B cell (primary cell): ENCODE measurements at regions not wholly inside any gene's neighbourhood (a gene's known extent, or its start where the extent isn't known, plus 50 kb on each side); places are given as distances from the start of the nearest gene placed in this dataset.
"Not testable (repeated sequence)": the region's sequence is repeated elsewhere in the genome, so short reads cannot be mapped to it uniquely, and the experiment has no call there.

Experiments used
- ATAC-seq: fragments of 200-7000 bp; cut with Tn5 transposase; one replicate; pipeline ENCODE4 v1.10.0; 2021; ENCODE audit warnings: low read depth, mild to moderate bottlenecking, moderate number of reproducible peaks, moderate library complexity
- CTCF ChIA-PET: fragments of 350-600 bp; sonication (Branson Sonifier 250); formaldehyde crosslinking; loops from one replicate; lab custom pipeline; 2021; ENCODE audit warnings: antibody characterized with exemption, inconsistent platforms; lab: Charles Lee
- POLR2A ChIA-PET: fragments of 350-600 bp; sonication (Branson Sonifier 250); formaldehyde crosslinking; loops from one replicate; lab custom pipeline; 2021; ENCODE audit warnings: antibody characterized with exemption; lab: Charles Lee
- DNase-seq: peaks from one replicate; pipeline ENCODE4 v3.0.0; 2013
- H2AFZ ChIP-seq: 2 replicates; pipeline ENCODE4 v1.6.1; 2012; ENCODE audit warnings: mild to moderate bottlenecking, low read depth, low read length; ENCODE audit not compliant: insufficient read depth, poor library complexity, severe bottlenecking
- H3K27ac ChIP-seq, 2 donors: 1 replicate in 1 of 2; 2 replicates in 1 of 2; pipeline ENCODE4 v1.5.1; 2012 to 2013; ENCODE audit warnings: low read length in 2 of 2, mild to moderate bottlenecking in 2 of 2, moderate library complexity in 1 of 2
- H3K27me3 ChIP-seq, 4 experiments: fragments of 200-600 bp in 1 of 4; sonication (generic) in 1 of 4; replicated peaks in 1 of 4; 1 replicate in 2 of 4; 2 replicates in 2 of 4; pipeline versions ENCODE4 v1.6.1 to v1.7.0; 2013 to 2016; ENCODE audit warnings: low read length in 3 of 4, mild to moderate bottlenecking in 2 of 4, mixed read lengths in 1 of 4, moderate library complexity in 1 of 4; ENCODE audit not compliant: insufficient read depth in 4 of 4, control insufficient read depth in 3 of 4; ENCODE audit errors: control extremely low read depth in 1 of 4
- H3K36me3 ChIP-seq, 2 experiments: replicated peaks in 1 of 2; 1 replicate in 1 of 2; 2 replicates in 1 of 2; pipeline versions ENCODE4 v1.6.1 to v1.7.1; 2013; ENCODE audit warnings: low read length in 1 of 2; ENCODE audit not compliant: insufficient read depth in 2 of 2, control insufficient read depth in 1 of 2; ENCODE audit errors: control extremely low read depth in 1 of 2, extremely low read depth in 1 of 2
- H3K4me1 ChIP-seq, 2 donors: fragments of 200-600 bp in 1 of 2; sonication (generic) in 1 of 2; 1 replicate in 1 of 2; 2 replicates in 1 of 2; pipeline versions ENCODE4 v1.5.1 to v1.6.1; 2013 to 2017; ENCODE audit warnings: low read length in 2 of 2; ENCODE audit not compliant: control insufficient read depth in 2 of 2, insufficient read depth in 2 of 2
- H3K4me2 ChIP-seq: replicated peaks from 2 replicates; pipeline ENCODE3; 2012; ENCODE audit warnings: mild to moderate bottlenecking, low read depth, low read length; ENCODE audit not compliant: poor library complexity, severe bottlenecking
- H3K4me3 ChIP-seq, 5 experiments: fragments of 200-600 bp in 1 of 5; sonication (generic) in 1 of 5; 1 replicate in 3 of 5; 2 replicates in 2 of 5; pipeline versions ENCODE4 v1.5.1 to v1.7.0; 2011 to 2016; ENCODE audit warnings: low read length in 4 of 5, mild to moderate bottlenecking in 4 of 5, low read depth in 2 of 5, control low read depth in 1 of 5, moderate library complexity in 1 of 5; ENCODE audit not compliant: insufficient read depth in 1 of 5; ENCODE audit errors: control extremely low read depth in 1 of 5, extremely low read depth in 1 of 5
- H3K79me2 ChIP-seq: fragments of 200-600 bp; sonication (generic); one replicate; pipeline ENCODE4 v1.6.0; 2016; ENCODE audit warnings: low read length; ENCODE audit not compliant: control insufficient read depth, insufficient read depth
- H3K9ac ChIP-seq: fragments of 200-600 bp; sonication (generic); 2 replicates; pipeline ENCODE4 v1.6.1; 2017; ENCODE audit warnings: mild to moderate bottlenecking, low read length, moderate library complexity
- H3K9me3 ChIP-seq, 3 donors: one replicate each; pipeline versions ENCODE4 v1.6.1 to v1.7.1; 2013; ENCODE audit warnings: low read length in 2 of 3; ENCODE audit not compliant: control insufficient read depth in 2 of 3, insufficient read depth in 1 of 3; ENCODE audit errors: control extremely low read depth in 1 of 3
- H4K20me1 ChIP-seq: 2 replicates; pipeline ENCODE4 v1.6.0; 2012; ENCODE audit warnings: mild to moderate bottlenecking, low read length; ENCODE audit not compliant: insufficient read depth, control insufficient read depth, poor library complexity, severe bottlenecking
- H3K27ac Mint-ChIP-seq: one replicate; pipeline ENCODE4 v1.8.0; 2021; ENCODE audit warnings: mixed read lengths
- H3K27me3 Mint-ChIP-seq: one replicate; pipeline ENCODE4 v1.8.0; 2021; ENCODE audit warnings: mixed read lengths
- H3K4me1 Mint-ChIP-seq: one replicate; pipeline ENCODE4 v1.8.0; 2021; ENCODE audit warnings: mixed read lengths
- H3K4me3 Mint-ChIP-seq: one replicate; pipeline ENCODE4 v1.8.0; 2021; ENCODE audit warnings: mixed read lengths
- H3K9me3 Mint-ChIP-seq: one replicate; pipeline ENCODE4 v1.8.0; 2022; ENCODE audit warnings: mixed read lengths; ENCODE audit not compliant: insufficient read depth
- EZH2 ChIP-seq: IDR thresholded peaks from 2 replicates; pipeline ENCODE4 v1.6.1; 2012; ENCODE audit warnings: borderline replicate concordance, low read depth, mild to moderate bottlenecking, moderate library complexity, low read length; ENCODE audit not compliant: insufficient read depth, poor library complexity, severe bottlenecking
- WGBS: methylation state at CpG from one replicate; pipeline ENCODE4 v1.1.5; 2013; ENCODE audit warnings: missing lambda C conversion rate; ENCODE audit not compliant: insufficient coverage; 5-methylcytosine and 5-hydroxymethylcytosine counted together
- intact Hi-C: fragments of 100-400 bp; cut with micrococcal nuclease; formaldehyde crosslinking; loops from one replicate; pipeline ENCODE4 v1.10.0; 2022
- TF ChIP-seq, protein P1 (sequence below): fragments of 200-600 bp; IDR thresholded peaks from one replicate; pipeline ENCODE4 v1.8.0; 2022; ENCODE audit warnings: antibody characterized with exemption, mild to moderate bottlenecking

- H4K20me1 ChIP-seq, result no peaks in the 10 kb centered on the region
- H3K4me1 Mint-ChIP-seq, result no peaks in the 10 kb centered on the region
- no peaks in the 10 kb centered on the region for H3K4me1 ChIP-seq
- TF ChIP-seq, protein P1, sequence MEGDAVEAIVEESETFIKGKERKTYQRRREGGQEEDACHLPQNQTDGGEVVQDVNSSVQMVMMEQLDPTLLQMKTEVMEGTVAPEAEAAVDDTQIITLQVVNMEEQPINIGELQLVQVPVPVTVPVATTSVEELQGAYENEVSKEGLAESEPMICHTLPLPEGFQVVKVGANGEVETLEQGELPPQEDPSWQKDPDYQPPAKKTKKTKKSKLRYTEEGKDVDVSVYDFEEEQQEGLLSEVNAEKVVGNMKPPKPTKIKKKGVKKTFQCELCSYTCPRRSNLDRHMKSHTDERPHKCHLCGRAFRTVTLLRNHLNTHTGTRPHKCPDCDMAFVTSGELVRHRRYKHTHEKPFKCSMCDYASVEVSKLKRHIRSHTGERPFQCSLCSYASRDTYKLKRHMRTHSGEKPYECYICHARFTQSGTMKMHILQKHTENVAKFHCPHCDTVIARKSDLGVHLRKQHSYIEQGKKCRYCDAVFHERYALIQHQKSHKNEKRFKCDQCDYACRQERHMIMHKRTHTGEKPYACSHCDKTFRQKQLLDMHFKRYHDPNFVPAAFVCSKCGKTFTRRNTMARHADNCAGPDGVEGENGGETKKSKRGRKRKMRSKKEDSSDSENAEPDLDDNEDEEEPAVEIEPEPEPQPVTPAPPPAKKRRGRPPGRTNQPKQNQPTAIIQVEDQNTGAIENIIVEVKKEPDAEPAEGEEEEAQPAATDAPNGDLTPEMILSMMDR, result no peak
- TF ChIP-seq EZH2, result no peak
- DNase-seq, result no peak
- H3K27me3 ChIP-seq, result peaks cover 0 to 9% (median 0%) of the 10 kb centered on the region in 4 experiments
- H3K4me3 Mint-ChIP-seq, result no peak overlapping the region
- H3K4me3 ChIP-seq, result no peak overlapping the region
- no peaks in the 10 kb centered on the region for H3K27me3 Mint-ChIP-seq
- ATAC-seq, result no peak
- H3K9ac ChIP-seq, result no peak overlapping the region
- intact Hi-C loops, result no loop called here
- H3K36me3 ChIP-seq, result no peaks in the 10 kb centered on the region
- no peak overlapping the region for H2AFZ ChIP-seq
- H3K27ac Mint-ChIP-seq, result no peak overlapping the region
- H3K9me3 Mint-ChIP-seq, result no peaks in the 10 kb centered on the region
- no peak overlapping the region for H3K27ac ChIP-seq
- CTCF ChIA-PET, result no interaction called here
- H3K4me2 ChIP-seq, result no peak overlapping the region
- no peaks in the 10 kb centered on the region for H3K79me2 ChIP-seq
- H3K9me3 ChIP-seq, result no peaks in the 10 kb centered on the region
- POLR2A ChIA-PET, result no interaction called here
These were observed 153.9 kb upstream of the STK26 start for GRCh38 chrX:131869182-131869581.

DNA sequence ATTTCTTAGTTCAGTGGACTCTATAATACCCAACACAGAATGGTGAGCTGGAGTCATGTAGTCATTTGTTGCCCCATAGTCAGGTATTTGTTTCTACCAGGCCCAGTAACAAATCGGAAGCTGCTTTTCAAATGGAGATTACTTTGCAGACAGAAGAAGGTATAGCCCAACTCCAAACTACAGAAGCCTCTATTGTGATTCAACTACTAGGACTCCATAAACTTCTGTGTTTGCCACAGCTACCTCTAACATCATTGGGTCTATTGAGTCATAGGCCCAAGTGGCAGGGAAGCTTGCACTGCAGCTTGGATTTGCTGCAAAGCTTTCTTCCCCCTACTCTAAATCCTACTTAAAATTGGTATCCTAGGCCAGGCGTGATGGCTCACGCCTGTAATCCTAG is 148.8 kb upstream of the STK26 start:
- no peaks in the 10 kb centered on the region for H3K9me3 ChIP-seq
- no peak overlapping the region for H3K9ac ChIP-seq
- H3K9me3 Mint-ChIP-seq, result no peaks in the 10 kb centered on the region
- H3K27me3 ChIP-seq, result no peaks in the 10 kb centered on the region
- H3K27me3 Mint-ChIP-seq, result no peaks in the 10 kb centered on the region
- no peaks in the 10 kb centered on the region for H3K79me2 ChIP-seq
- CTCF ChIA-PET, result no interaction called here
- TF ChIP-seq, protein P1, result no peak
- TF ChIP-seq EZH2, result no peak
- H3K4me3 ChIP-seq, result no peak overlapping the region
- H3K27ac ChIP-seq, result no peak overlapping the region
- no CpG with 5 or more reads among the region's 3 CpGs for WGBS
- no peaks in the 10 kb centered on the region for H3K4me1 Mint-ChIP-seq
- POLR2A ChIA-PET, result no interaction called here
- H3K36me3 ChIP-seq, result no peaks in the 10 kb centered on the region
- H3K4me3 Mint-ChIP-seq, result no peak overlapping the region
- no peak for DNase-seq
- no peak overlapping the region for H2AFZ ChIP-seq
- H4K20me1 ChIP-seq, result no peaks in the 10 kb centered on the region
- intact Hi-C loops, result no loop called here
- H3K27ac Mint-ChIP-seq, result no peak overlapping the region
- no peak overlapping the region for H3K4me2 ChIP-seq
- no peaks in the 10 kb centered on the region for H3K4me1 ChIP-seq
- no peak for ATAC-seq

GRCh38 chrX:131875827-131876226 is 147.3 kb upstream of the STK26 start:
- intact Hi-C loops, H3K9me3 Mint-ChIP-seq, H3K36me3 ChIP-seq, H3K4me1 ChIP-seq, H3K27me3 ChIP-seq, POLR2A ChIA-PET, DNase-seq, H3K9me3 ChIP-seq, CTCF ChIA-PET, H2AFZ ChIP-seq, H3K4me3 ChIP-seq, H3K27ac Mint-ChIP-seq, H3K4me1 Mint-ChIP-seq, H3K27ac ChIP-seq, H3K9ac ChIP-seq, H3K4me2 ChIP-seq, H3K4me3 Mint-ChIP-seq, H4K20me1 ChIP-seq, H3K27me3 Mint-ChIP-seq, H3K79me2 ChIP-seq, ATAC-seq: not testable (repeated sequence)
- WGBS, result no CpG with 5 or more reads among the region's 1 CpG
